K562 (cell line): ENCODE measurements at regions not wholly inside any gene's neighbourhood (a gene's known extent, or its start where the extent isn't known, plus 50 kb on each side); places are given as distances from the start of the nearest gene placed in this dataset.

Experiments used
- ATAC-seq: fragments of 200-7000 bp; cut with Tn5 transposase; 3 replicates; pipeline ENCODE4 v1.9.1; 2020; ENCODE audit warnings: moderate library complexity
- BruUV-seq: library from RNA; stranded (reverse); fragments of 400-500 nt; replicated peaks from 2 replicates; lab custom pipeline; 2021; lab: Mats Ljungman, UMichigan
- CTCF ChIA-PET: fragments of 300-600 bp; formaldehyde crosslinking; extraction: SDS; loops from one replicate; lab custom pipeline; 2021; ENCODE audit warnings: low intra/inter-chr PET ratio; lab: Yijun Ruan, JAX
- POLR2A ChIA-PET: fragments of 300-600, 350-650 bp; sonication (Branson Sonifier 250); formaldehyde crosslinking; extraction: SDS; loops from one replicate; lab custom pipeline; 2021; ENCODE audit warnings: antibody characterized with exemption, inconsistent platforms; lab: Yijun Ruan, JAX
- DNase-seq, 4 experiments: peaks; one replicate each; pipeline versions ENCODE4 v3.0.0 to v3.0.0-alpha.2; 2011 to 2018; ENCODE audit warnings: low spot score in 3 of 4, mixed read lengths in 3 of 4; ENCODE audit errors: extremely low read depth in 1 of 4
- FAIRE-seq: peaks from 2 replicates; lab custom pipeline; 2011; peaks lifted over from hg19 to GRCh38; lab: Jason Lieb, UNC
- H2AFZ ChIP-seq: 2 replicates; pipeline ENCODE4 v1.6.0; 2011; ENCODE audit warnings: low read depth, low read length, control low read depth, inconsistent platforms
- H3K27ac ChIP-seq: fragments of 200-600 bp; 3 replicates; pipeline ENCODE4 v1.8.0; 2011; ENCODE audit warnings: low read depth, mild to moderate bottlenecking, control low read depth, inconsistent platforms, low read length, moderate library complexity, mixed read lengths; ENCODE audit errors: extremely low read depth
- H3K27me3 ChIP-seq, 2 experiments: fragments of 300-600 bp in 1 of 2; 2 replicates in 1 of 2; 3 replicates in 1 of 2; pipeline versions ENCODE4 v1.6.0 to v1.8.0; 2011; ENCODE audit warnings: inconsistent platforms in 2 of 2, low read length in 2 of 2, mild to moderate bottlenecking in 1 of 2, mixed read lengths in 1 of 2, moderate library complexity in 1 of 2; ENCODE audit not compliant: control insufficient read depth in 2 of 2, insufficient read depth in 2 of 2
- H3K36me3 ChIP-seq: fragments of 300-600 bp; 3 replicates; pipeline ENCODE4 v1.8.0; 2011; ENCODE audit warnings: mild to moderate bottlenecking, low read length, inconsistent platforms; ENCODE audit not compliant: control insufficient read depth, insufficient read depth
- H3K4me1 ChIP-seq, 2 experiments: fragments of 200-600 bp in 1 of 2; replicated peaks in 1 of 2; 2 replicates in 1 of 2; 3 replicates in 1 of 2; pipeline versions ENCODE4 v1.5.1 to v1.8.0; 2011; ENCODE audit warnings: inconsistent platforms in 2 of 2, low read length in 2 of 2, mild to moderate bottlenecking in 1 of 2, mixed read lengths in 1 of 2, moderate library complexity in 1 of 2; ENCODE audit not compliant: control insufficient read depth in 2 of 2, insufficient read depth in 2 of 2
- H3K4me2 ChIP-seq: 2 replicates; pipeline ENCODE4 v1.6.1; 2011; ENCODE audit warnings: low read length, control low read depth, inconsistent platforms, mixed read lengths; ENCODE audit not compliant: insufficient read depth
- H3K4me3 ChIP-seq: fragments of 200-600 bp; sonication (generic), shearing (Covaris generic); 2 replicates; pipeline ENCODE4 v1.5.1; 2016; ENCODE audit warnings: control low read depth, inconsistent platforms
- H3K79me2 ChIP-seq: fragments of 200-600 bp; 3 replicates; pipeline ENCODE4 v1.8.0; 2011; ENCODE audit warnings: low read length, inconsistent platforms; ENCODE audit not compliant: control insufficient read depth, insufficient read depth
- H3K9ac ChIP-seq, 2 experiments: 2 replicates each; pipeline versions ENCODE4 v1.6.0 to v1.6.1; 2011; ENCODE audit warnings: low read depth in 2 of 2, low read length in 2 of 2, control low read depth in 1 of 2, inconsistent platforms in 1 of 2, mild to moderate bottlenecking in 1 of 2, mixed read lengths in 1 of 2; ENCODE audit not compliant: insufficient read depth in 1 of 2
- H3K9me1 ChIP-seq: one replicate; pipeline ENCODE4 v1.6.0; 2011; ENCODE audit warnings: inconsistent platforms, mild to moderate bottlenecking, low read length, moderate library complexity; ENCODE audit not compliant: control insufficient read depth, insufficient read depth
- H3K9me3 ChIP-seq: replicated peaks from 2 replicates; pipeline ENCODE4 v1.5.1; 2011; ENCODE audit warnings: low read depth, low read length, inconsistent platforms; ENCODE audit not compliant: control insufficient read depth, insufficient read depth
- H4K20me1 ChIP-seq: replicated peaks from 2 replicates; pipeline ENCODE4 v1.6.1; 2011; ENCODE audit warnings: low read length, inconsistent platforms, mixed read lengths; ENCODE audit not compliant: control insufficient read depth, insufficient read depth
- CCAR2 ChIP-seq: fragments of 200-400 bp; formaldehyde crosslinking; IDR thresholded peaks from 2 replicates; pipeline ENCODE4 v1.6.1; 2017; ENCODE audit warnings: mild to moderate bottlenecking, low read depth, low read length
- FOXA3 ChIP-seq, 2 experiments: fragments of 450-650 bp in 1 of 2; sonication (generic) in 1 of 2; formaldehyde crosslinking; IDR thresholded peaks in 1 of 2; conservative IDR thresholded peaks in 1 of 2; 2 replicates each; pipeline versions ENCODE4 v1.4.0 to v1.8.0; 2020 to 2022; ENCODE audit warnings: mild to moderate bottlenecking in 2 of 2, missing genetic modification reagents in 1 of 2
- KAT8 ChIP-seq: fragments of 450-650 bp; IDR thresholded peaks from 2 replicates; pipeline ENCODE4 v1.6.1; 2016; ENCODE audit warnings: low read depth, mild to moderate bottlenecking
- MAZ ChIP-seq, 2 experiments: fragments of 450-650 bp in 1 of 2; sonication (generic) in 1 of 2; formaldehyde crosslinking; IDR thresholded peaks in 1 of 2; conservative IDR thresholded peaks in 1 of 2; 2 replicates each; pipeline versions ENCODE4 v1.4.0 to v1.5.0; 2020; ENCODE audit warnings: mild to moderate bottlenecking in 1 of 2, missing genetic modification reagents in 1 of 2
- NFATC3 ChIP-seq: fragments of 450-650 bp; IDR thresholded peaks from 2 replicates; pipeline ENCODE4 v1.6.1; 2017; ENCODE audit warnings: mild to moderate bottlenecking
- NFE2L1 ChIP-seq: fragments of 450-650 bp; IDR thresholded peaks from 2 replicates; pipeline ENCODE4 v1.6.1; 2016; ENCODE audit warnings: missing genetic modification characterization, low read depth, mild to moderate bottlenecking, missing compliant biosample characterization, moderate library complexity, borderline replicate concordance
- NFIC ChIP-seq: fragments of 450-650 bp; IDR thresholded peaks from 2 replicates; pipeline ENCODE4 v1.6.1; 2017; ENCODE audit warnings: mild to moderate bottlenecking, inconsistent platforms
- RBM15 ChIP-seq: fragments of 200-400 bp; formaldehyde crosslinking; IDR thresholded peaks from 2 replicates; pipeline ENCODE4 v1.6.1; 2018; ENCODE audit warnings: mild to moderate bottlenecking, low read length, moderate library complexity; ENCODE audit not compliant: insufficient read depth
- RFX1 ChIP-seq: fragments of 450-650 bp; IDR thresholded peaks from 2 replicates; pipeline ENCODE4 v1.6.1; 2016; ENCODE audit warnings: mild to moderate bottlenecking, moderate library complexity
- TAF1 ChIP-seq: IDR thresholded peaks from 2 replicates; pipeline ENCODE4 v1.6.1; 2011; ENCODE audit warnings: mild to moderate bottlenecking, low read length, moderate library complexity; ENCODE audit not compliant: insufficient read depth, control insufficient read depth, severe bottlenecking; ENCODE audit errors: extremely low read depth
- TFAM ChIP-seq: fragments of 250-450 bp; sonication (Bioruptor Pico); conservative IDR thresholded peaks from 2 replicates; pipeline ENCODE4 v1.5.0; 2021; ENCODE audit warnings: mild to moderate bottlenecking, moderate library complexity
- XRCC5 ChIP-seq: fragments of 200-400 bp; formaldehyde crosslinking; IDR thresholded peaks from 2 replicates; pipeline ENCODE4 v1.6.1; 2017; ENCODE audit warnings: low read depth, mild to moderate bottlenecking, low read length
- ZFX ChIP-seq: sonication (generic); formaldehyde crosslinking; IDR thresholded peaks from 2 replicates; pipeline ENCODE4 v1.8.0; 2022; ENCODE audit warnings: mild to moderate bottlenecking, missing genetic modification reagents, moderate library complexity
- ZKSCAN8 ChIP-seq: fragments of 200-800 bp; sonication (Bioruptor generic); IDR thresholded peaks from 2 replicates; pipeline ENCODE4 v1.6.1; 2016; ENCODE audit warnings: missing genetic modification characterization, missing compliant biosample characterization
- ZNF146 ChIP-seq: IDR thresholded peaks from one replicate; pipeline ENCODE4 v1.6.1; 2018; ENCODE audit warnings: missing compliant biosample characterization; ENCODE audit not compliant: unreplicated experiment
- ZNF174 ChIP-seq: fragments of 250-450 bp; sonication (Bioruptor Pico); IDR thresholded peaks from 2 replicates; pipeline ENCODE4 v1.4.0; 2020; ENCODE audit warnings: mild to moderate bottlenecking
- WGBS: fragments of 100-300 bp; shearing (Covaris generic); methylation state at CpG from one replicate; pipeline ENCODE4 v1.1.6; 2016; ENCODE audit warnings: low coverage, mixed read lengths; ENCODE audit not compliant: insufficient coverage; ENCODE audit errors: missing lambda C conversion rate; 5-methylcytosine and 5-hydroxymethylcytosine counted together
- in situ Hi-C: fragments of 300-500 bp; cut with MboI; formaldehyde crosslinking; loops from 4 replicates; pipeline ENCODE4 v1.15.0; 2018; ENCODE audit warnings: inconsistent platforms, mixed read lengths
- intact Hi-C: fragments of 100-400 bp; cut with micrococcal nuclease; formaldehyde crosslinking; loops from 2 replicates; pipeline ENCODE4 v1.14.2; 2022
- TF ChIP-seq, protein P1 (sequence below): fragments of 450-650 bp; formaldehyde crosslinking; IDR thresholded peaks from 2 replicates; pipeline ENCODE4 v1.4.0; 2020; ENCODE audit warnings: mild to moderate bottlenecking, mixed read lengths
- TF ChIP-seq, protein P2 (sequence below): sonication (generic); formaldehyde crosslinking; IDR thresholded peaks from 2 replicates; pipeline ENCODE4 v1.9.0; 2022; ENCODE audit warnings: mild to moderate bottlenecking, missing genetic modification reagents
- TF ChIP-seq, protein P3 (sequence below), 2 experiments: fragments of 450-650 bp in 1 of 2; sonication (generic) in 1 of 2; formaldehyde crosslinking; conservative IDR thresholded peaks; 2 replicates each; pipeline versions ENCODE4 v1.4.0 to v1.8.1; 2020 to 2022; ENCODE audit warnings: mild to moderate bottlenecking in 1 of 2, missing genetic modification reagents in 1 of 2
- TF ChIP-seq, protein P4 (sequence below): sonication (generic); formaldehyde crosslinking; IDR thresholded peaks from 2 replicates; pipeline ENCODE4 v1.8.0; 2023; ENCODE audit warnings: mild to moderate bottlenecking, missing genetic modification reagents

DNA sequence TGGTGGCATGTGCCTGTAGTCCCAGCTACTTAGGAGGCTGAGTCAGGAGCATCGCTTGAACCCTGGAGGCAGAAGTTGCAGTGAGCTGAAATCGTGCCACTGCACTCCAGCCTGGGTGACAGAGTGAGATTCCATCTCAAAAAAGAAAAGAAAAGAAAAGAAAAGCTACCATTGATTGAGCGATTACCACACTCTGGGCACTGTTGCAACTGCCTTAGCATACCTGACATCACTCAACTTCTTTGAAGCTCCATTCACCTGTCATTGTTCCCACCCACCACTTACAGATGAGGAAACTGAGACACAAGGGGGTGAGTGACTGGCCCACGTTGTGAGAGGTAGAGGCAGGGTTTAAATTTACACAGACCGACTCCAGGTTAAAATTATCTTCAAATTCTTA is 442.1 kb upstream of the SULF2 start:
- no peak for FAIRE-seq
- POLR2A ChIA-PET = no interaction called here
- CTCF ChIA-PET = no interaction called here
- no peak for ATAC-seq
- no peak for DNase-seq
- no TSS peak for BruUV-seq
- TF ChIP-seq ZNF146 (CRISPR knock-in tag) = no peak
- no peak for TF ChIP-seq ZKSCAN8 (CRISPR knock-in tag)
- TF ChIP-seq NFATC3 = no peak
- TF ChIP-seq CCAR2 = no peak
- TF ChIP-seq TAF1 = no peak
- TF ChIP-seq, protein P1, sequence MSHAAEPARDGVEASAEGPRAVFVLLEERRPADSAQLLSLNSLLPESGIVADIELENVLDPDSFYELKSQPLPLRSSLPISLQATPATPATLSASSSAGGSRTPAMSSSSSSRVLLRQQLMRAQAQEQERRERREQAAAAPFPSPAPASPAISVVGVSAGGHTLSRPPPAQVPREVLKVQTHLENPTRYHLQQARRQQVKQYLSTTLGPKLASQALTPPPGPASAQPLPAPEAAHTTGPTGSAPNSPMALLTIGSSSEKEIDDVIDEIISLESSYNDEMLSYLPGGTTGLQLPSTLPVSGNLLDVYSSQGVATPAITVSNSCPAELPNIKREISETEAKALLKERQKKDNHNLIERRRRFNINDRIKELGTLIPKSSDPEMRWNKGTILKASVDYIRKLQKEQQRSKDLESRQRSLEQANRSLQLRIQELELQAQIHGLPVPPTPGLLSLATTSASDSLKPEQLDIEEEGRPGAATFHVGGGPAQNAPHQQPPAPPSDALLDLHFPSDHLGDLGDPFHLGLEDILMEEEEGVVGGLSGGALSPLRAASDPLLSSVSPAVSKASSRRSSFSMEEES (CRISPR knock-in tag) = no peak
- no peak for TF ChIP-seq NFE2L1 (tag)
- TF ChIP-seq RBM15 = no peak
- TF ChIP-seq TFAM (CRISPR knock-in tag) = no peak
- TF ChIP-seq KAT8 = no peak
- TF ChIP-seq RFX1 = no peak
- no peak for TF ChIP-seq NFIC
- TF ChIP-seq, protein P2, sequence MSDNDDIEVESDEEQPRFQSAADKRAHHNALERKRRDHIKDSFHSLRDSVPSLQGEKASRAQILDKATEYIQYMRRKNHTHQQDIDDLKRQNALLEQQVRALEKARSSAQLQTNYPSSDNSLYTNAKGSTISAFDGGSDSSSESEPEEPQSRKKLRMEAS (CRISPR knock-in tag) = no peak
- TF ChIP-seq, protein P3, sequence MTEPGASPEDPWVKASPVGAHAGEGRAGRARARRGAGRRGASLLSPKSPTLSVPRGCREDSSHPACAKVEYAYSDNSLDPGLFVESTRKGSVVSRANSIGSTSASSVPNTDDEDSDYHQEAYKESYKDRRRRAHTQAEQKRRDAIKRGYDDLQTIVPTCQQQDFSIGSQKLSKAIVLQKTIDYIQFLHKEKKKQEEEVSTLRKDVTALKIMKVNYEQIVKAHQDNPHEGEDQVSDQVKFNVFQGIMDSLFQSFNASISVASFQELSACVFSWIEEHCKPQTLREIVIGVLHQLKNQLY (CRISPR knock-in tag; conservative IDR thresholded peaks at IDR 0.05) = no peak
- no peak for TF ChIP-seq ZNF174 (CRISPR knock-in tag)
- no peak for TF ChIP-seq ZFX (CRISPR knock-in tag)
- TF ChIP-seq FOXA3 (CRISPR knock-in tag; conservative IDR thresholded peaks at IDR 0.05 in 1 of 2, IDR thresholded peaks at IDR 0.05 in 1 of 2) = no peak
- TF ChIP-seq, protein P4, sequence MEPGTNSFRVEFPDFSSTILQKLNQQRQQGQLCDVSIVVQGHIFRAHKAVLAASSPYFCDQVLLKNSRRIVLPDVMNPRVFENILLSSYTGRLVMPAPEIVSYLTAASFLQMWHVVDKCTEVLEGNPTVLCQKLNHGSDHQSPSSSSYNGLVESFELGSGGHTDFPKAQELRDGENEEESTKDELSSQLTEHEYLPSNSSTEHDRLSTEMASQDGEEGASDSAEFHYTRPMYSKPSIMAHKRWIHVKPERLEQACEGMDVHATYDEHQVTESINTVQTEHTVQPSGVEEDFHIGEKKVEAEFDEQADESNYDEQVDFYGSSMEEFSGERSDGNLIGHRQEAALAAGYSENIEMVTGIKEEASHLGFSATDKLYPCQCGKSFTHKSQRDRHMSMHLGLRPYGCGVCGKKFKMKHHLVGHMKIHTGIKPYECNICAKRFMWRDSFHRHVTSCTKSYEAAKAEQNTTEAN (CRISPR knock-in tag) = no peak
- TF ChIP-seq XRCC5 = no peak
- TF ChIP-seq MAZ (CRISPR knock-in tag; conservative IDR thresholded peaks at IDR 0.05 in 1 of 2, IDR thresholded peaks at IDR 0.05 in 1 of 2) = no peak
- Histone ChIP-seq H2AFZ (no peak overlapping the region), H3K9me3 (no peaks in the 10 kb centered on the region), H3K4me3 (no peak overlapping the region), H3K79me2 (no peaks in the 10 kb centered on the region), H3K9ac (no peak overlapping the region), H3K9me1 (no peaks in the 10 kb centered on the region), H3K27me3 (peaks cover 0 to 10% of the 10 kb centered on the region in 2 experiments; a peak in 2 of 5 replicates), H3K4me1 (no peaks in the 10 kb centered on the region; a peak in 1 of 5 replicates), H3K36me3 (no peaks in the 10 kb centered on the region), H3K27ac (no peak overlapping the region), H3K4me2 (no peak overlapping the region), H4K20me1 (no peaks in the 10 kb centered on the region)
- in situ Hi-C loops (no loop called here), intact Hi-C loops (no loop called here)
- WGBS = 0% methylated on average over 5 of the region's 5 CpGs
